Testis (tissue), 2 donors: ENCODE measurements at regions not wholly inside any gene's neighbourhood (a gene's known extent, or its start where the extent isn't known, plus 50 kb on each side); places are given as distances from the start of the nearest gene placed in this dataset.
"Not testable (repeated sequence)": the region's sequence is repeated elsewhere in the genome, so short reads cannot be mapped to it uniquely, and the experiment has no call there.

Experiments used
- DNase-seq: peaks from one replicate; pipeline ENCODE4 v3.0.0-alpha.2; 2019
- H3K27ac ChIP-seq, 2 donors: fragments of 200-600 bp; sonication (generic); one replicate each; pipeline ENCODE4 v1.5.1; 2019
- H3K27me3 ChIP-seq: fragments of 200-600 bp; sonication (generic); one replicate; pipeline ENCODE4 v1.5.1; 2019
- H3K36me3 ChIP-seq: fragments of 200-600 bp; sonication (generic); one replicate; pipeline ENCODE4 v1.5.1; 2017; ENCODE audit warnings: low read depth; ENCODE audit errors: missing control alignments
- H3K4me1 ChIP-seq: fragments of 200-600 bp; sonication (generic); one replicate; pipeline ENCODE4 v1.5.1; 2019
- H3K4me3 ChIP-seq, 2 donors: fragments of 200-600 bp; sonication (generic); one replicate each; pipeline ENCODE4 v1.5.1; 2017 to 2019
- H3K9me3 ChIP-seq: fragments of 200-600 bp; sonication (generic); one replicate; pipeline ENCODE4 v1.5.1; 2017
- CTCF ChIP-seq, 3 experiments: fragments of 450-650 bp in 2 of 3; fragments of 200-600 bp in 1 of 3; sonication (generic) in 1 of 3; IDR thresholded peaks; one replicate each; pipeline ENCODE4 v1.5.1; 2016 to 2019; ENCODE audit warnings: antibody characterized with exemption in 3 of 3, mild to moderate bottlenecking in 2 of 3, moderate library complexity in 1 of 3
- POLR2A ChIP-seq: fragments of 450-650 bp; IDR thresholded peaks from one replicate; pipeline ENCODE4 v1.6.1; 2017; ENCODE audit warnings: antibody characterized with exemption, mild to moderate bottlenecking, moderate library complexity
- WGBS, 2 donors: methylation state at CpG; one replicate each; pipeline ENCODE4 v1.1.5; 2018; 5-methylcytosine and 5-hydroxymethylcytosine counted together
- intact Hi-C: fragments of 100-400 bp; cut with DNase I; formaldehyde crosslinking; loops from one replicate; pipeline ENCODE4 v1.15.1; 2023; ENCODE audit warnings: low total_unique reads

- Histone ChIP-seq H3K9me3 (no peaks in the 10 kb centered on the region), H3K4me1 (no peaks in the 10 kb centered on the region), H3K27ac (no peak overlapping the region), H3K4me3 (no peak overlapping the region), H3K36me3 (no peaks in the 10 kb centered on the region), H3K27me3 (no peaks in the 10 kb centered on the region)
- 56 to 59% methylated on average over 1 of the region's 1 CpG for WGBS, 2 donors
- TF ChIP-seq CTCF (IDR thresholded peaks at IDR 0.05) = no peak
- no peak for TF ChIP-seq POLR2A
- no peak for DNase-seq
- intact Hi-C loops = no loop called here
These were observed 1598.3 kb downstream of the PCDH18 start for GRCh38 chr4:135934026-135934425.

- H3K4me1 ChIP-seq = no peaks in the 10 kb centered on the region
- H3K27ac ChIP-seq = no peak overlapping the region
- no peak for TF ChIP-seq POLR2A
- TF ChIP-seq CTCF (IDR thresholded peaks at IDR 0.05) = no peak
- H3K36me3 ChIP-seq = no peaks in the 10 kb centered on the region
- intact Hi-C loops = no loop called here
- DNase-seq = no peak
- no peaks in the 10 kb centered on the region for H3K9me3 ChIP-seq
- no peaks in the 10 kb centered on the region for H3K27me3 ChIP-seq
- H3K4me3 ChIP-seq = no peak overlapping the region
These were observed 1604.6 kb downstream of the PCDH18 start for GRCh38 chr4:135927651-135928050.

GRCh38 chr4:135921081-135921480 lies 1611.2 kb downstream of the PCDH18 start:
- no peaks in the 10 kb centered on the region for H3K36me3 ChIP-seq
- H3K9me3 ChIP-seq = no peaks in the 10 kb centered on the region
- H3K4me3 ChIP-seq = no peak overlapping the region
- no peaks in the 10 kb centered on the region for H3K4me1 ChIP-seq
- intact Hi-C loops = no loop called here
- no peaks in the 10 kb centered on the region for H3K27me3 ChIP-seq
- TF ChIP-seq CTCF (IDR thresholded peaks at IDR 0.05) (no peak), POLR2A (no peak)
- DNase-seq = no peak
- H3K27ac ChIP-seq = no peak overlapping the region

GRCh38 chr4:135917011-135917410 lies 1615.3 kb downstream of the PCDH18 start:
- no peak overlapping the region for H3K4me3 ChIP-seq
- no peak for DNase-seq
- TF ChIP-seq CTCF (IDR thresholded peaks at IDR 0.05) (no peak), POLR2A (no peak)
- H3K9me3 ChIP-seq = no peaks in the 10 kb centered on the region
- no peaks in the 10 kb centered on the region for H3K36me3 ChIP-seq
- intact Hi-C loops = no loop called here
- no peaks in the 10 kb centered on the region for H3K27me3 ChIP-seq
- WGBS, 2 donors = 58 to 68% methylated on average over 1 of the region's 1 CpG
- no peak overlapping the region for H3K27ac ChIP-seq
- no peaks in the 10 kb centered on the region for H3K4me1 ChIP-seq

- H3K27me3 ChIP-seq = no peaks in the 10 kb centered on the region
- H3K4me1 ChIP-seq = no peaks in the 10 kb centered on the region
- H3K36me3 ChIP-seq = no peaks in the 10 kb centered on the region
- H3K4me3 ChIP-seq = no peak overlapping the region
- H3K9me3 ChIP-seq = no peaks in the 10 kb centered on the region
- DNase-seq = no peak
- TF ChIP-seq CTCF (IDR thresholded peaks at IDR 0.05) (no peak), POLR2A (no peak)
- no peak overlapping the region for H3K27ac ChIP-seq
- intact Hi-C loops = no loop called here
These were observed 1631.3 kb downstream of the PCDH18 start for GRCh38 chr4:135900956-135901355.

GRCh38 chr4:135864304-135864703 lies 1662.7 kb upstream of the PABPC4L start:
- H3K36me3 ChIP-seq, H3K9me3 ChIP-seq, H3K27me3 ChIP-seq, H3K4me3 ChIP-seq, H3K4me1 ChIP-seq, H3K27ac ChIP-seq, intact Hi-C loops: not testable (repeated sequence)
- peak; percentile 73 for DNase-seq
- WGBS, 2 donors = 34 to 42% methylated on average over 10 of the region's 10 CpGs
